Hepatocyte (in vitro differentiated cells): ENCODE measurements at regions not wholly inside any gene's neighbourhood (a gene's known extent, or its start where the extent isn't known, plus 50 kb on each side); places are given as distances from the start of the nearest gene placed in this dataset.

Experiments
- DNase-seq: peaks from one replicate; pipeline ENCODE4 v3.0.0-alpha.2; 2016; ENCODE audit warnings: low spot score
- H2AFZ ChIP-seq: fragments of 200-600 bp; sonication (generic); 2 replicates; pipeline ENCODE4 v1.6.0; 2016; ENCODE audit warnings: antibody characterized with exemption, mild to moderate bottlenecking
- H3K27ac ChIP-seq: fragments of 200-600 bp; sonication (generic); 2 replicates; pipeline ENCODE4 v1.5.1; 2016; ENCODE audit warnings: mild to moderate bottlenecking
- H3K27me3 ChIP-seq: fragments of 200-600 bp; sonication (generic); 2 replicates; pipeline ENCODE4 v1.6.1; 2016
- H3K36me3 ChIP-seq: fragments of 200-600 bp; sonication (generic); replicated peaks from 2 replicates; pipeline ENCODE4 v1.5.1; 2016; ENCODE audit warnings: low read depth; ENCODE audit not compliant: insufficient read depth
- H3K4me1 ChIP-seq: fragments of 200-600 bp; sonication (generic); 2 replicates; pipeline ENCODE4 v1.5.1; 2016; ENCODE audit warnings: mild to moderate bottlenecking, moderate library complexity; ENCODE audit not compliant: insufficient read depth
- H3K4me2 ChIP-seq: fragments of 200-600 bp; sonication (generic); 2 replicates; pipeline ENCODE4 v1.6.0; 2016
- H3K4me3 ChIP-seq: fragments of 200-600 bp; sonication (generic); 2 replicates; pipeline ENCODE4 v1.5.1; 2016; ENCODE audit warnings: mild to moderate bottlenecking
- H3K79me2 ChIP-seq: fragments of 200-600 bp; sonication (generic); 2 replicates; pipeline ENCODE4 v1.6.0; 2017; ENCODE audit warnings: mild to moderate bottlenecking
- H3K9me2 ChIP-seq: fragments of 200-600 bp; sonication (generic); replicated peaks from 2 replicates; pipeline ENCODE4 v1.6.0; 2017; ENCODE audit warnings: mild to moderate bottlenecking; ENCODE audit not compliant: insufficient read depth
- H3K9me3 ChIP-seq: fragments of 200-600 bp; sonication (generic); 2 replicates; pipeline ENCODE4 v1.5.1; 2016; ENCODE audit warnings: low read depth, mild to moderate bottlenecking
- H4K20me1 ChIP-seq: fragments of 200-600 bp; sonication (generic); 2 replicates; pipeline ENCODE4 v1.6.0; 2016; ENCODE audit warnings: mild to moderate bottlenecking; ENCODE audit not compliant: insufficient read depth, poor library complexity, severe bottlenecking
- EZH2 ChIP-seq: fragments of 200-600 bp; sonication (generic); IDR thresholded peaks from 2 replicates; pipeline ENCODE4 v1.6.1; 2016; ENCODE audit warnings: antibody characterized with exemption, mild to moderate bottlenecking, borderline replicate concordance
- EZH2phosphoT487 ChIP-seq: fragments of 200-600 bp; sonication (generic); IDR thresholded peaks from one replicate; pipeline ENCODE4 v1.6.1; 2018; ENCODE audit warnings: antibody characterized with exemption, mild to moderate bottlenecking, low read depth, moderate library complexity; ENCODE audit not compliant: unreplicated experiment, severe bottlenecking
- WGBS: methylation state at CpG from one replicate; pipeline ENCODE4 v1.1.6; 2016; ENCODE audit warnings: low lambda C conversion rate; ENCODE audit errors: missing lambda C conversion rate; 5-methylcytosine and 5-hydroxymethylcytosine counted together
- TF ChIP-seq, protein P1 (sequence below): fragments of 200-600 bp; sonication (generic); IDR thresholded peaks from 2 replicates; pipeline ENCODE4 v1.5.1; 2016; ENCODE audit warnings: antibody characterized with exemption, mild to moderate bottlenecking; ENCODE audit not compliant: poor library complexity

DNA sequence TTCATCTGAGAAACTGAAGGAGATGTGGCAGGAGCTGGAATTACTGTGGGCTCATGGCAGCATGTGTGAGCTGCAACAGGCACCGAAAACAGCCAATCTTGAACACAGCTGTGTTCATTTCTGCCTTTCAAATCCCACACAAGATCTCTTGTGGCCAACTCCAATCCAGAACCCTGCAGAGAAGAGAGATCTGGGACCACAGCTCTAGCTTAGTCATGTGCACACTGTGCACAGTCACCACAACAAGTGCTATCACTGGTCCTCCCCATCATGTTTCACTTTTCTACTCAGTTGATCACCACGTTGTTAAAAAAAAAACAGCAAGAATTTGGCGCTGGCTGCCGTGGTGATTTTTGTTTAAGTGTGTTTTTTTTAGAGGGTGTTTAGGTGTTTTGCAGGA lies 254.5 kb upstream of the ELAC2 start:
- TF ChIP-seq EZH2 (no peak), EZH2phosphoT487 (no peak)
- TF ChIP-seq, protein P1, sequence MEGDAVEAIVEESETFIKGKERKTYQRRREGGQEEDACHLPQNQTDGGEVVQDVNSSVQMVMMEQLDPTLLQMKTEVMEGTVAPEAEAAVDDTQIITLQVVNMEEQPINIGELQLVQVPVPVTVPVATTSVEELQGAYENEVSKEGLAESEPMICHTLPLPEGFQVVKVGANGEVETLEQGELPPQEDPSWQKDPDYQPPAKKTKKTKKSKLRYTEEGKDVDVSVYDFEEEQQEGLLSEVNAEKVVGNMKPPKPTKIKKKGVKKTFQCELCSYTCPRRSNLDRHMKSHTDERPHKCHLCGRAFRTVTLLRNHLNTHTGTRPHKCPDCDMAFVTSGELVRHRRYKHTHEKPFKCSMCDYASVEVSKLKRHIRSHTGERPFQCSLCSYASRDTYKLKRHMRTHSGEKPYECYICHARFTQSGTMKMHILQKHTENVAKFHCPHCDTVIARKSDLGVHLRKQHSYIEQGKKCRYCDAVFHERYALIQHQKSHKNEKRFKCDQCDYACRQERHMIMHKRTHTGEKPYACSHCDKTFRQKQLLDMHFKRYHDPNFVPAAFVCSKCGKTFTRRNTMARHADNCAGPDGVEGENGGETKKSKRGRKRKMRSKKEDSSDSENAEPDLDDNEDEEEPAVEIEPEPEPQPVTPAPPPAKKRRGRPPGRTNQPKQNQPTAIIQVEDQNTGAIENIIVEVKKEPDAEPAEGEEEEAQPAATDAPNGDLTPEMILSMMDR = no peak
- Histone ChIP-seq H4K20me1 (no peaks in the 10 kb centered on the region), H3K36me3 (no peaks in the 10 kb centered on the region), H3K79me2 (no peaks in the 10 kb centered on the region), H3K27ac (no peak overlapping the region), H3K9me3 (no peaks in the 10 kb centered on the region), H3K4me3 (no peak overlapping the region), H3K9me2 (no peaks in the 10 kb centered on the region), H3K27me3 (no peaks in the 10 kb centered on the region), H3K4me2 (no peak overlapping the region), H2AFZ (no peak overlapping the region), H3K4me1 (peaks cover 7% of the 10 kb centered on the region)
- DNase-seq = no peak
- 97% methylated on average over 4 of the region's 4 CpGs for whole genome bisulfite sequencing

DNA sequence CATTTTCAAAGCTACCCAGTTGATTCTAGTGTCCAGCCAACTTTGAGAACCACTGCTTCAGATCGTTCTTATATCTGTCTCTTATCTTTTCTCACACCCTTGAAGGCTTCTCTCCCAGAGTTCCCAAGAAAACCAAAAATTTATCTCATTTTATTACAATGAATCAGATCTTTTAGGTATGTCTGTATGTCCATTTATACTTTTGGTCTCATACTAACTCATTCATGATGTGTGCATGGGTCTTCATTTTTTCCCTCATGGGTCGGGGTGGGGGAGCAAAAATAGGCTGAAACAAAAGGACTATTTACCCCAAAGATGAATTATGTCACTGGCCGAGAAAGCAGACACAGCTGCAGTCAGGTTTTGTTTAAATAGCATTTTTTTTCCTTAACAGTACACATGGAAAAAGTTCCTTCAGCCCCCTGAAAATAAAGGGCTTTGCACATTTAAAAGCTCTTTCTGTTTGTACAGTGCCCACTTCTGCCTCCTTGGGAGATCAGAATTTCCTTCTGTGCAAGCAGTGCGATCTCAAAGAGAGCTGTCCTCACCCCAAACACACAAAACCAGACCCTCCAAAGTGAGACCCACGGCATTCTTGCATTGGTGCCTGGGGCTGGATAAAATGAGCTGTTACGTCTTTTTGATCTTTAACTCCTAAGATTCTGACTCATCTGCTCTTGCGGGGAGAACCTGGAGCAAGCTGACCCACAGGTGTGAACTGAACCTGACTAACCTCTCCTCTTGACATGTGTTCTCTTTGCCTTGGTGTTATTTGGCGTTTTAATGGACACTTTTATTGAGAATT lies 251.2 kb upstream of the ELAC2 start:
- TF ChIP-seq, protein P1 = no peak
- TF ChIP-seq EZH2phosphoT487 (no peak), EZH2 (no peak)
- H3K4me3 ChIP-seq = no peak overlapping the region
- H3K36me3 ChIP-seq = no peaks in the 10 kb centered on the region
- no peaks in the 10 kb centered on the region for H3K4me1 ChIP-seq
- no peaks in the 10 kb centered on the region for H3K27me3 ChIP-seq
- no peaks in the 10 kb centered on the region for H3K9me2 ChIP-seq
- no peaks in the 10 kb centered on the region for H3K9me3 ChIP-seq
- no peaks in the 10 kb centered on the region for H4K20me1 ChIP-seq
- H3K4me2 ChIP-seq = peak overlapping the region; percentile 25
- WGBS = 38% methylated on average over 8 of the region's 8 CpGs
- no peak overlapping the region for H3K27ac ChIP-seq
- no peak overlapping the region for H2AFZ ChIP-seq
- no peaks in the 10 kb centered on the region for H3K79me2 ChIP-seq
- DNase-seq = no peak

DNA sequence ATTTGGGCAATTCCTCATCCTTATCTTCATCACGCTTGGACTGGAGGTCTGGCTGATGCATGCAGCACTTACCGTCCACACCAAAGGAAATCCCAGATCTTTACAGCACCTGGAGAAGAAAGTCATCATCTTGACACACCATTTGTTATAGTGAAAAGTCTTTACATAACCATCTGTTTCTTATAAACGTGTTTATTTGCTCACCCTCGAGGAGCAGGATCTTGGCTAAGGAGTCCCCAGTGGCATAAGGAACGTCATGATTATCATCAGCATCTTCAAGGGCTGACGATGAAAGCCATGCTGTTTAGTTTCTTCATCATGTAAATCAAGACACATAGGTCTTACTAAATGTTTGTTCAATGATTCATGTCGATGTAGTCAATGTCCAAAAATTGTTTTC lies 248.8 kb upstream of the ELAC2 start:
- H2AFZ ChIP-seq = no peak overlapping the region
- no peaks in the 10 kb centered on the region for H3K79me2 ChIP-seq
- WGBS = 45% methylated on average over 7 of the region's 7 CpGs
- H3K9me2 ChIP-seq = no peaks in the 10 kb centered on the region
- DNase-seq = no peak
- no peaks in the 10 kb centered on the region for H3K27me3 ChIP-seq
- no peaks in the 10 kb centered on the region for H4K20me1 ChIP-seq
- H3K27ac ChIP-seq = no peak overlapping the region
- no peak overlapping the region for H3K4me3 ChIP-seq
- H3K4me1 ChIP-seq = no peaks in the 10 kb centered on the region
- TF ChIP-seq, protein P1 = no peak
- TF ChIP-seq EZH2 (no peak), EZH2phosphoT487 (no peak)
- H3K4me2 ChIP-seq = no peak overlapping the region
- H3K36me3 ChIP-seq = no peaks in the 10 kb centered on the region
- H3K9me3 ChIP-seq = no peaks in the 10 kb centered on the region
